ENCODE measurements at regions not wholly inside any gene's neighbourhood (a gene's known extent, or its start where the extent isn't known, plus 50 kb on each side); places are given as distances from the start of the nearest gene placed in this dataset.

DNA sequence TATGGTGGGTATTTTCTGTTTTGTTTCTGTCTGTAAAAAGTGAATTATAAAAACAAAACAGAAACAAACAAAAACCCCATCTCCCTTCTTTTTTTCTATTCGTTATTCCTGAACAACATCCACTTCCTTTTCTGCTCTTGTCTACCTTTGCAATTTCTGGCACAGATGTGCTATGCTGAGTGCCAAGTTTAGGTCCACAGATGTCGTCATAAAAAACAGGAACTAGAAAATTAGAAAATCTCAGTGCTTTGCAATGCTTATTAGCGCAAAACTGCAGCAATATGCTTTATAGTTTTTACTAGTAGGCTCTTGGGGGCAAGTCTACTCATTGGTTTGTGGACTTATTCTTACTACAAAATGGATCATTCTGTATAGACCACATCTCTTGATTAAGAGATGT is 94.2 kb upstream of the PRKCQ start:
- Histone ChIP-seq H3K79me2 (no peaks in the 10 kb centered on the region), H2AFZ (no peak overlapping the region), H3K27ac (no peak overlapping the region), H3K4me1 (ENCODE audit: insufficient read depth) (no peaks in the 10 kb centered on the region), H3K9me2 (replicated peaks; ENCODE audit: insufficient read depth) (no peaks in the 10 kb centered on the region), H4K20me1 (ENCODE audit: insufficient read depth, poor library complexity, severe bottlenecking) (no peaks in the 10 kb centered on the region), H3K27me3 (peaks cover 10% of the 10 kb centered on the region), H3K36me3 (replicated peaks; ENCODE audit: insufficient read depth, low read depth) (no peaks in the 10 kb centered on the region), H3K4me2 (no peak overlapping the region), H3K4me3 (no peak overlapping the region), H3K9me3 (ENCODE audit: low read depth) (no peaks in the 10 kb centered on the region)
- 53% methylated on average over 3 of the region's 3 CpGs for WGBS (ENCODE audit: low lambda C conversion rate, missing lambda C conversion rate)
- no peak for TF ChIP-seq EZH2phosphoT487 (IDR thresholded peaks at IDR 0.05; ENCODE audit: low read depth, severe bottlenecking, unreplicated experiment)
- TF ChIP-seq CTCF (IDR thresholded peaks at IDR 0.05; ENCODE audit: poor library complexity) = no peak
- no peak for TF ChIP-seq EZH2 (IDR thresholded peaks at IDR 0.05; ENCODE audit: borderline replicate concordance)
- DNase-seq (ENCODE audit: low spot score) = no peak

DNA sequence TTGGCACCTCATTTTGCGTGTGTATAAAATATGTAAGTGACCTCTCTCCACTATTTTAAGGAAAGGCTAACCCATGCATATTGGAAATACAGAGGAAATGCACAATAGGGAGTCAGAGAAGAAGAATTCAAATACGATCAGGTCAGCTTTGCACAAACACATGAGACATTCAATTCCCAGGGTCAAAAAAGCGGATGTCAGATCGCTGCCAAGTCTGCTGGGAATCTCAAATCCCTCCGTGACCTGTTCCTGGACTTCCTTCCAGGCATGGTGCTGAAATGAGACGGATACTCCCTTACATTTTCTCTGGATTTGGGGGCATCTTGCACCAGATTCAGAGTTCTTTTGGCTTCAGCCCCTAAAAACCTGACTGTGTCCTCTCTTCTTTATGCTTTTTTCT is 91.9 kb upstream of the PRKCQ start:
- Histone ChIP-seq H3K27ac (no peak overlapping the region), H3K9me3 (ENCODE audit: low read depth) (no peaks in the 10 kb centered on the region), H2AFZ (no peak overlapping the region), H3K27me3 (peaks cover 12% of the 10 kb centered on the region), H3K4me3 (no peak overlapping the region), H3K4me2 (no peak overlapping the region), H3K9me2 (replicated peaks; ENCODE audit: insufficient read depth) (no peaks in the 10 kb centered on the region), H3K79me2 (no peaks in the 10 kb centered on the region), H3K4me1 (ENCODE audit: insufficient read depth) (no peaks in the 10 kb centered on the region), H3K36me3 (replicated peaks; ENCODE audit: insufficient read depth, low read depth) (no peaks in the 10 kb centered on the region), H4K20me1 (ENCODE audit: insufficient read depth, poor library complexity, severe bottlenecking) (no peaks in the 10 kb centered on the region)
- no peak for TF ChIP-seq EZH2 (IDR thresholded peaks at IDR 0.05; ENCODE audit: borderline replicate concordance)
- no peak for TF ChIP-seq CTCF (IDR thresholded peaks at IDR 0.05; ENCODE audit: poor library complexity)
- no peak for TF ChIP-seq EZH2phosphoT487 (IDR thresholded peaks at IDR 0.05; ENCODE audit: low read depth, severe bottlenecking, unreplicated experiment)
- DNase-seq (ENCODE audit: low spot score) = no peak
- 84% methylated on average over 6 of the region's 6 CpGs for WGBS (ENCODE audit: low lambda C conversion rate, missing lambda C conversion rate)

DNA sequence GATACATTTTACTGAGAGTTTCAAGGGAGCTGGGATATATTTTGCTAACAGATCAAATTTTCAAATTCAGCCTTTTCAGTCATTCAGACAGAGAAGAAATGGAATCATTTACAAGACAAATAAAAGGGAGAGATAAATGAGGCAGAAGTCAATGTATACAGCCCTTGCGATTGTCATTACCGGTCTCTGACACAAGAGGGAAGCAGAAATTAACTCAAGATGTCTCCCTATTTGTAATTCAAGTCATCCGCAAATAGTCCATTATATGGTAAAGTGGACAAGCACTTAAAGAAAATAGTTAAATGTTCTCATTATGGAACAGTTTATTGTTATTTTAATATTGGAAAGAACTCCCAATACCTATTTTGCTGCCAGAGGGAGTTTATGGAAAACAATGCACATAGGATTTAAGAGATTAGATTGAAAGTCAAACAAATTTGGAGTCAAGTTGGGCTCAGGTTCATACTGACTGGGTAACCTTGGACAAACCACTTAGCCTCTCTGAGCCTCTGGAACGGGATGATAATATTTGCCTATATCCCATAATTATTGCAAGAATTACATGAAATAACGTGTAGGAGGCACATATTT is 89.3 kb upstream of the PRKCQ start:
- Histone ChIP-seq H3K27me3 (peaks cover 5% of the 10 kb centered on the region), H3K79me2 (no peaks in the 10 kb centered on the region), H3K27ac (no peak overlapping the region), H3K9me2 (replicated peaks; ENCODE audit: insufficient read depth) (no peaks in the 10 kb centered on the region), H3K4me2 (no peak overlapping the region), H2AFZ (no peak overlapping the region), H3K36me3 (replicated peaks; ENCODE audit: insufficient read depth, low read depth) (no peaks in the 10 kb centered on the region), H3K4me1 (ENCODE audit: insufficient read depth) (no peaks in the 10 kb centered on the region), H3K9me3 (ENCODE audit: low read depth) (no peaks in the 10 kb centered on the region), H3K4me3 (no peak overlapping the region), H4K20me1 (ENCODE audit: insufficient read depth, poor library complexity, severe bottlenecking) (no peaks in the 10 kb centered on the region)
- TF ChIP-seq CTCF (IDR thresholded peaks at IDR 0.05; ENCODE audit: poor library complexity) (peak; percentile 73), EZH2 (IDR thresholded peaks at IDR 0.05; ENCODE audit: borderline replicate concordance) (no peak)
- DNase-seq (ENCODE audit: low spot score) = peak; percentile 63
- WGBS (ENCODE audit: low lambda C conversion rate, missing lambda C conversion rate) = 29% methylated on average over 5 of the region's 5 CpGs
